Breast epithelium (tissue), 3 donors: ENCODE measurements at regions not wholly inside any gene's neighbourhood (a gene's known extent, or its start where the extent isn't known, plus 50 kb on each side); places are given as distances from the start of the nearest gene placed in this dataset.

Source experiments
- POLR2A ChIP-seq: fragments of 450-650 bp; IDR thresholded peaks from one replicate; pipeline ENCODE4 v1.6.1; 2016; ENCODE audit warnings: antibody characterized with exemption, mild to moderate bottlenecking, moderate library complexity
- POLR2AphosphoS5 ChIP-seq, 3 donors: sonication (generic); formaldehyde crosslinking; IDR thresholded peaks; one replicate each; pipeline ENCODE4 v1.6.1; 2017; ENCODE audit warnings: antibody characterized with exemption in 3 of 3
- TF ChIP-seq, protein P1 (sequence below), 3 donors: fragments of 450-650 bp; IDR thresholded peaks; one replicate each; pipeline ENCODE4 v1.5.1; 2016 to 2017; ENCODE audit warnings: antibody characterized with exemption in 3 of 3, mild to moderate bottlenecking in 3 of 3, moderate library complexity in 3 of 3

DNA sequence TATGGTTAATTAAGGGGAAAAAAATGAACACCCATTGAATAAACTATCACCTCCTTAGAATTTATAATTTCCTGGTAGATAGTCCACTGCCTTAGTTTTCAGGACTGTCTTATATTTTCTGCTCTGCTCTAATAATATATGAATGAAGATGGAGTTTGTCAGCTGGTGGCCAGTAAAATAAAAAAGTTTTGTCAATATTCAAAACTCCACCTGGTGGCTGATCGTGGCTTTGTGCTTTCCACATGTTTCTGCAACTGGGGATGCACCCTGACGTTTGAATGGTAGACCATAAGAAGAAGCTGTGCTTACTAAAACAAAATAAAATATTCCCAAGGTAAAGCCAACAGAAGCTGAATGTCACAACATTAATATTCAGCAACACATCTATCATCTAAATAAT lies 286.6 kb upstream of the IZUMO3 start:
- TF ChIP-seq POLR2A (no peak), POLR2AphosphoS5 (IDR thresholded peaks at IDR 0.05) (no peak)
- TF ChIP-seq, protein P1, sequence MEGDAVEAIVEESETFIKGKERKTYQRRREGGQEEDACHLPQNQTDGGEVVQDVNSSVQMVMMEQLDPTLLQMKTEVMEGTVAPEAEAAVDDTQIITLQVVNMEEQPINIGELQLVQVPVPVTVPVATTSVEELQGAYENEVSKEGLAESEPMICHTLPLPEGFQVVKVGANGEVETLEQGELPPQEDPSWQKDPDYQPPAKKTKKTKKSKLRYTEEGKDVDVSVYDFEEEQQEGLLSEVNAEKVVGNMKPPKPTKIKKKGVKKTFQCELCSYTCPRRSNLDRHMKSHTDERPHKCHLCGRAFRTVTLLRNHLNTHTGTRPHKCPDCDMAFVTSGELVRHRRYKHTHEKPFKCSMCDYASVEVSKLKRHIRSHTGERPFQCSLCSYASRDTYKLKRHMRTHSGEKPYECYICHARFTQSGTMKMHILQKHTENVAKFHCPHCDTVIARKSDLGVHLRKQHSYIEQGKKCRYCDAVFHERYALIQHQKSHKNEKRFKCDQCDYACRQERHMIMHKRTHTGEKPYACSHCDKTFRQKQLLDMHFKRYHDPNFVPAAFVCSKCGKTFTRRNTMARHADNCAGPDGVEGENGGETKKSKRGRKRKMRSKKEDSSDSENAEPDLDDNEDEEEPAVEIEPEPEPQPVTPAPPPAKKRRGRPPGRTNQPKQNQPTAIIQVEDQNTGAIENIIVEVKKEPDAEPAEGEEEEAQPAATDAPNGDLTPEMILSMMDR (IDR thresholded peaks at IDR 0.05), result peak in 1 of 3 donors; percentile 18
